ENCODE measurements at regions not wholly inside any gene's neighbourhood (a gene's known extent, or its start where the extent isn't known, plus 50 kb on each side); places are given as distances from the start of the nearest gene placed in this dataset.
"Not testable (repeated sequence)": the region's sequence is repeated elsewhere in the genome, so short reads cannot be mapped to it uniquely, and the experiment has no call there.

DNA sequence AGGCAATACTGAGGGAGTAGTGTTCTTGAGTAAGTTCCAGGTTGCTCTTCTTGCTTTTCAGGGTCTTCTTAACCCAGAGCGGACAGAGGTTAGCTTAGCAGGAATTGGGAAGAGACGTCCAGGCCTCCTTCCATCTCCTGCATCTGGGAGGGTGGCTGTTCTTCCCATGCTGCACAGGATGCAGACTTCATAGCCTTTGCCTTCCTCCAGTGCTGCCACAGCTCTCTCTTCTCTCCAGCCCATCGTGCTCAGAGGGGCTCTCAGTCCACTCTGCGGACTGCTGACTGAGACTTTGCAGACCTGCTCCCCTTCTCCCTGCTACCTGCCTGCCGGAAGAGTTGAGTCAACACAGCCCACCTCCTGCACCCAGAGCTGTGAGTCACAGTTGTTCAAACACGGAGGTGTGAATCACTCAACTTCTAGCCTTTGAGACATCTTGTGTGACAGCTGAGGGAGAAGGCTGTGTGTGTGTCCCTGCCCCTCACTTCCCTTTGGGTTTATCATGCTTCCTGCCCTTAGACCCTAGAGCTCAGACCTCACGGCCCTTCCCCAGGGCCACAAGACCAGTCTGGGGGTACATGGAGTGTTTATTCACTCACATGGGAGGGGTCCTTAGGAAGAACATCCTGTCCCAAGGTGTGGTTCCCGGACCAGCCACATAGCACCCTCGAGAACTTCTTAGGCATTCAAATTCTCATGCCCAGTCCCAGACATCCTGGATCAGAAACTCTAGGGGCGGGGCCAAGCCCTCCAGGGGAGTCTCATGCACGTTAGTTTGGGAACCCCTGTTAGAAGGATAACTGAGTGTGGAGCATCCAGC, 158.3 kb upstream of the CACNA1E start:
- ChIA-PET POLR2A (ENCODE audit: low non-redundant PET) (no interaction called here), CTCF (interaction anchor here (0.5 kb wide), 1 partner anchor 1007 kb away, joined by 3 read pairs; no protein-coding TSS in a partner anchor)
- DNase-seq (ENCODE audit: low spot score), result peak; percentile 91
- TF ChIP-seq, protein P1, sequence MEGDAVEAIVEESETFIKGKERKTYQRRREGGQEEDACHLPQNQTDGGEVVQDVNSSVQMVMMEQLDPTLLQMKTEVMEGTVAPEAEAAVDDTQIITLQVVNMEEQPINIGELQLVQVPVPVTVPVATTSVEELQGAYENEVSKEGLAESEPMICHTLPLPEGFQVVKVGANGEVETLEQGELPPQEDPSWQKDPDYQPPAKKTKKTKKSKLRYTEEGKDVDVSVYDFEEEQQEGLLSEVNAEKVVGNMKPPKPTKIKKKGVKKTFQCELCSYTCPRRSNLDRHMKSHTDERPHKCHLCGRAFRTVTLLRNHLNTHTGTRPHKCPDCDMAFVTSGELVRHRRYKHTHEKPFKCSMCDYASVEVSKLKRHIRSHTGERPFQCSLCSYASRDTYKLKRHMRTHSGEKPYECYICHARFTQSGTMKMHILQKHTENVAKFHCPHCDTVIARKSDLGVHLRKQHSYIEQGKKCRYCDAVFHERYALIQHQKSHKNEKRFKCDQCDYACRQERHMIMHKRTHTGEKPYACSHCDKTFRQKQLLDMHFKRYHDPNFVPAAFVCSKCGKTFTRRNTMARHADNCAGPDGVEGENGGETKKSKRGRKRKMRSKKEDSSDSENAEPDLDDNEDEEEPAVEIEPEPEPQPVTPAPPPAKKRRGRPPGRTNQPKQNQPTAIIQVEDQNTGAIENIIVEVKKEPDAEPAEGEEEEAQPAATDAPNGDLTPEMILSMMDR (conservative IDR thresholded peaks at IDR 0.05; ENCODE audit: low read depth), result no peak
- H3K27ac ChIP-seq, result peak overlapping the region; percentile 7; the same call in 1 of the 2 replicates

DNA sequence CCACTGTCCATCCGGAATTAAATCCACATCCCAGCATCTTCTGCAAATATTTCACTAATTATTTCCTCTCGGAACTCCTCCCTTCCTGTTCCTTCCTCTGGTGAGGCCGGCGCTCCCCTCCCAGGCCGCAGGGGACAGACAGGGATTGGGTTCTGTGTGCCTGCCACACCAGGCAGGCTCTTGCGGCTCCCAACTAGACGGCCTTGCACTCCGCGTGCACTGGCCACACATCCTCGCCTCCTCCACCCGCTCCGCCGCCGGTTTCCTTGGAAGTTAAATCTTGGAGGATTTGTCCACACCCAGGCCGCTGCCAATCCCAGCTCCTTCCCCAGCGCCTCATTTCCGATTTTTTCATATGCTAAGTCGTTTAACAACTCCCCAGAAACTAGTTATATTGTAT, 157.6 kb upstream of the CACNA1E start:
- H3K27ac ChIP-seq; CTCF ChIA-PET; POLR2A ChIA-PET (ENCODE audit: low non-redundant PET); DNase-seq (ENCODE audit: low spot score): not testable (repeated sequence)

DNA sequence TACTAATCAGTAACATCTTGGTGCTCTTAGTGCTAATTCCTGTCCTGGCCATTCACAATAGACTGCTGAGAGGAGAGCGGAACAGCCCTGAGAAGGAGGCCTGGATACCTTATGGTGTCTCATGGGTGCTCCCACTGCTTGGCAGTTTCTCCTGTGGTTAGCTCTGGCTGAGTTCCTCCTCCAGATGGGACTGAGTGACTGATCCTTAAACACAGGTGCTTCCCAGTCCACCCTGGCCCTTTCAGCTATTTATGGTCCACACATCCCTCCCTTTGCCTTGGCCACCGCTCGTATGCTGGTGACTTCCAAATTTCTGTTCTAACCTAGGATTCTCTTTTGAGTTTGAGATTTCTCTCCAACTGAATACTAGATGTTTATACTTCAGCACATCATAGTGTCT, 157.0 kb upstream of the CACNA1E start:
- H3K27ac ChIP-seq, result no peak overlapping the region
- POLR2A ChIA-PET (ENCODE audit: low non-redundant PET), result no interaction called here
- CTCF ChIA-PET, result no interaction called here
- TF ChIP-seq, protein P1 (conservative IDR thresholded peaks at IDR 0.05; ENCODE audit: low read depth), result no peak
- DNase-seq (ENCODE audit: low spot score), result no peak

DNA sequence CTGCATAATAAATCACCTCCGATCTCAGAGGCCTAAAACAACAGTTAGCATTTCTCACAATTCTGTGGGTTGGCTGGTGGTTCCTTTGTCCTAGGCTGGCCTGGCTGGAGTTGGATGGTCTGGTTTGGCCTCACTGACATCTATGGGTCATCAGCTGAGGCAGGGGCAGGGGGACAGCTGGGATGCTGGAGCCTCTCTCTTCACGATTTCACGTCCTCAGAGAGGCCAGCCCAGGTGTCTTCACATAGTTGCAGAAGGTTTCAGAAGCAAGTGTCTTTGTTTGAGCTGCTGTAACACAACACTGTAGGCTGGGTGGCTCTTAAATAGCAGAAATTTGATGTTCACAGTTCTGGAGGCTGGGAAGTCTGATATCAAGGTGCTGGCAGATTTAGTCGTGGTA, 155.5 kb upstream of the CACNA1E start:
- ChIA-PET CTCF (interaction anchor here (0.6 to 0.7 kb wide), 2 partner anchors 138 to 201 kb away, joined by 3 read pairs; no protein-coding TSS in a partner anchor), POLR2A (ENCODE audit: low non-redundant PET) (no interaction called here)
- no peak overlapping the region for H3K27ac ChIP-seq
- no peak for DNase-seq (ENCODE audit: low spot score)
- TF ChIP-seq, protein P1 (conservative IDR thresholded peaks at IDR 0.05; ENCODE audit: low read depth), result no peak

DNA sequence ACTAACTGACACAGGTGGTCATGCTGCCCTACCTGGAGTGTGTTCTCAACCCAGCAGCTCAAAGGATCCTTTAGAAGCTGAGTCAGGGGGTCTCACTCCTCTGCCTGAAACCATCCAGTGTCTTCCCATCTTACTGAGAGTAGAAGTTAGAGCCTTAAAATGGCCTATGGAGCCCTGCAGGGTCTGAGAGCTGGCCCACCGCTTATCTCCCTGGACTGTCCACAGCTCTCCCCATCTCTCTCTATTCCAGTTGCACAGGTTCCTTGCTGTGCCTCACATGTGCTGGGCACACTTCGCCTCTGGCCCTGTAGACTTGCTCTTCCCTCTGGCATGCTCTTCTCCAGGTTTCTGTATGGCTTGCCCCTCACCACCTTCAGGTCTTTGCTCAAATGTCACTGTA, 148.6 kb upstream of the CACNA1E start:
- POLR2A ChIA-PET (ENCODE audit: low non-redundant PET), result no interaction called here
- DNase-seq (ENCODE audit: low spot score), result no peak
- TF ChIP-seq, protein P1 (conservative IDR thresholded peaks at IDR 0.05; ENCODE audit: low read depth), result no peak
- no peak overlapping the region for H3K27ac ChIP-seq
- CTCF ChIA-PET, result no interaction called here

DNA sequence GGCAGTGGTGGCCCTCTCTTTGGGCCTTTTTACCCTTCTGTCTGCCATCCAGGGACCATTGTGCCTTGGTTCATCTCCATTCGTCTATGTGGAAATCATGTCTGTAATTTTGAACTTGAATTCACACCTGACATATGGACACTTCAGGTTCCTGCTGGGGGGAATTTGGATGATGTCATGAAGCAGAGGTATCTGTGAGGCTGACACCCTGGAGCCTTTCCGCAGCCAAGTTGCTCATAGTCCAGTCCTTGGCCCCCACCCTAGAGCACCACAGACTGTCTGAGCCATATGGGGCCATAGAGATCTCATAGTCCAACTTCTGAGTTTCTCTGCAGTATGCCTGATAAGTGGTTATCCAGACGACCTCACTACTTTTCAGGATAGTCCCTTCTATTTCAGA, 147.7 kb upstream of the CACNA1E start:
- DNase-seq (ENCODE audit: low spot score), result no peak
- CTCF ChIA-PET, result no interaction called here

More for the DNA sequence above, 147.7 kb upstream of the CACNA1E start:
- no peak overlapping the region for H3K27ac ChIP-seq
- TF ChIP-seq, protein P1 (conservative IDR thresholded peaks at IDR 0.05; ENCODE audit: low read depth), result no peak
- POLR2A ChIA-PET (ENCODE audit: low non-redundant PET), result no interaction called here
